Fibroblast of lung (primary cell): ENCODE measurements at regions not wholly inside any gene's neighbourhood (a gene's known extent, or its start where the extent isn't known, plus 50 kb on each side); places are given as distances from the start of the nearest gene placed in this dataset.

Experiments
- EZH2 ChIP-seq: IDR thresholded peaks from 2 replicates; pipeline ENCODE4 v1.5.1; 2012; ENCODE audit warnings: low read length, control low read depth, mild to moderate bottlenecking; ENCODE audit errors: missing control alignments
- TF ChIP-seq, protein P1 (sequence below), 2 donors: IDR thresholded peaks in 1 of 2; conservative IDR thresholded peaks in 1 of 2; 1 replicate in 1 of 2; 2 replicates in 1 of 2; pipeline ENCODE4 v1.5.1; 2011 to 2012; ENCODE audit warnings: low read length in 2 of 2, control low read depth in 1 of 2, inconsistent platforms in 1 of 2, low read depth in 1 of 2, mild to moderate bottlenecking in 1 of 2

DNA sequence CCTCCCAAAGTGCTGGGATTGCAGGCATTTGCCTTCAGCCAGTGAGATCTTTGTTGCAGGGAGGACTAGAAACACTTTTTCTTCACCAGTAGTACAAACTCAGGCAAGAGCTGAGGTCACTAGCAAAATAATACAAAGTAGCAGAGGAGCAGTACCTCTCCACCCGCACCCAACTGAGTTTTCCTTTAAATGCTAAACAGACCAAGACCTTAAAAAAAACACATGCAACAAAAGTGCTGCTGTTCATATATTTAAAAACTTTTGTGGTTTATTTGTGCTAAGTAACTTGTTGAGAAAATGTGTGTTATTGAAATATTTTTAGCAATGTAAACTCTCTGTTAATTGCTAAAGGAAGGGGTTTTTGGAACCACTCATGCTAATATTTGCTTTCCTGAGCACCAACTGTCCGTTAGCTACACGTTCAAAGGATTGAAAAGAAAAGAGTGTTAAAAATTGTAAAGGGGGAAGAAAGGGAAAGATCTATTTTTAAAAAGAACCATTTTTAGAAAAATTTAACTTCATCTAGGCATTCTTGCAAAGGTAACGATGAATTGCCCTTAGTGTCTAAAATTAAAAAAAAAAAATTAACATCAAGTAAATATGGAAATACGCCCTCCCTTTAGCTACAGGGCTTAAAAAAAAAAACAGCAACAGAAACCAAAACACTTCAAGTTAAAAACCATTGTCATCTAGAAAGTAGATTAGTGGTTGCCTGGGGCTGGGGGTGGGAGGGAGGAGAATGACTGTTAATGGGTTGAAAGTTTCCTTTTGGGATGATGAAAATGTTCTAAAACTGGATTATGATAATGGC lies 114.0 kb upstream of the KRAS start:
- TF ChIP-seq EZH2, result no peak
- TF ChIP-seq, protein P1, sequence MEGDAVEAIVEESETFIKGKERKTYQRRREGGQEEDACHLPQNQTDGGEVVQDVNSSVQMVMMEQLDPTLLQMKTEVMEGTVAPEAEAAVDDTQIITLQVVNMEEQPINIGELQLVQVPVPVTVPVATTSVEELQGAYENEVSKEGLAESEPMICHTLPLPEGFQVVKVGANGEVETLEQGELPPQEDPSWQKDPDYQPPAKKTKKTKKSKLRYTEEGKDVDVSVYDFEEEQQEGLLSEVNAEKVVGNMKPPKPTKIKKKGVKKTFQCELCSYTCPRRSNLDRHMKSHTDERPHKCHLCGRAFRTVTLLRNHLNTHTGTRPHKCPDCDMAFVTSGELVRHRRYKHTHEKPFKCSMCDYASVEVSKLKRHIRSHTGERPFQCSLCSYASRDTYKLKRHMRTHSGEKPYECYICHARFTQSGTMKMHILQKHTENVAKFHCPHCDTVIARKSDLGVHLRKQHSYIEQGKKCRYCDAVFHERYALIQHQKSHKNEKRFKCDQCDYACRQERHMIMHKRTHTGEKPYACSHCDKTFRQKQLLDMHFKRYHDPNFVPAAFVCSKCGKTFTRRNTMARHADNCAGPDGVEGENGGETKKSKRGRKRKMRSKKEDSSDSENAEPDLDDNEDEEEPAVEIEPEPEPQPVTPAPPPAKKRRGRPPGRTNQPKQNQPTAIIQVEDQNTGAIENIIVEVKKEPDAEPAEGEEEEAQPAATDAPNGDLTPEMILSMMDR (conservative IDR thresholded peaks at IDR 0.05 in 1 of 2, IDR thresholded peaks at IDR 0.05 in 1 of 2; ENCODE audit: low read depth in 1 of 2, low read length in 2 of 2), result no peak
